ENCODE measurements at regions not wholly inside any gene's neighbourhood (a gene's known extent, or its start where the extent isn't known, plus 50 kb on each side); places are given as distances from the start of the nearest gene placed in this dataset.
A peak's percentile ranks its signal among the peaks of the same experiment; 100 is the strongest.
"Not testable (repeated sequence)": the region's sequence is repeated elsewhere in the genome, so short reads cannot be mapped to it uniquely, and the experiment has no call there.

DNA sequence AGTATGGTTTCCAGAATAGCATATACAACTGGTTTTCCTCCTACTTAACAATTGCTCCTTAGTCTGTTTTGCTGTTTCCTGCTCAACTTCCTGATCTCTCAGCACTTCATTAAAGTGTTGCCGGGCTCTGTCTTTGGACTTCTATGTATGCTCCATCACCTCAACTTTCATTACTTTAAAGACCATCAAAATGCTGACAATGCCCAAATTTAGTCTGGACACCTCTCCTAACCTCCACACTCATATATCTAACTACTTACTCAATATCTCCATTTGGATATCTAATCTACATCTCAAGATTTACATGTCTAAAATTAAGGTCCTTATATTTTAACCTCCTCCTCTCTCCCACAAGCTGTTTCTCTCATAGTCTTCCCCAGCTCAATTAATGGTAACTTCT lies 54.4 kb upstream of the LGR5 start:
- no peak for DNase-seq

- not testable (repeated sequence) for DNase-seq
These were observed 62.8 kb upstream of the LGR5 start for GRCh38 chr12:71376711-71377355.

DNA sequence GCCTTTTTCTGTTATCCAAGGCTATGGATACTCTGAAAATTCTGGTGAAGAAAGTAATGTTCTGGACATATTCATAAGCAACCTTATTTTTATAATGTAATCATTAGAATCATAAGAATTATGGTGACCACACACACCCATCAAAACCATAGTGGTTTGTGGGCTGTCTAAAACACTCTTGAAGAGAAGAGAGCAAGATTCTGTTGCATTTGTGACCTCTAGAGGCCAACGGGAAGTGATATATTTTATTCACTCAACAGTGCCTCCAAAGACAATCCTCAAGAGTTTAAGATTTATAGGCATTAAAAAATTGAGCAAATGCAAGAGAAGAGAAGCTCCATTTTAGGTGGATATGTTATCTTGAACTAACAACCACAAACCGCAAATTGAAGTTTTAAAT lies 68.5 kb upstream of the LGR5 start:
- no peak for DNase-seq

- no peak for DNase-seq
These were observed 79.6 kb upstream of the LGR5 start for GRCh38 chr12:71360013-71360412.

DNA sequence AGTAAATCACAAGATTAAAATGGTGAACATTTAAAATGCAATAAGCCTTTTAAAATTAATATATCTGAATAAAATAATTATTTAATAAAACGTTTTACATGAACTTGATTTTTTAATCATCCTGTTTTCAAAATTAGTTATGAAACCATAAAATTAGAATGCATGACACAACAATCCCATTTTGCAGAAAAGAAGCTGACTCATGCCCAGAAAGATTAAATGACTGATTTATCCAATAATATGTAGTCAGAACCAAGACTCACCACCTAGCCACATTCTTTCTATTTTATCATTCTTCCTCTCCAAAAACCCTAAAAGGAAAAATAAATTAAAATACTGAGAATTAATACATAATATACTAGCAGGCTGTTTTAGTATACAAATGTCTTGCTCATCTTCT lies 83.0 kb upstream of the LGR5 start:
- DNase-seq = no peak

DNA sequence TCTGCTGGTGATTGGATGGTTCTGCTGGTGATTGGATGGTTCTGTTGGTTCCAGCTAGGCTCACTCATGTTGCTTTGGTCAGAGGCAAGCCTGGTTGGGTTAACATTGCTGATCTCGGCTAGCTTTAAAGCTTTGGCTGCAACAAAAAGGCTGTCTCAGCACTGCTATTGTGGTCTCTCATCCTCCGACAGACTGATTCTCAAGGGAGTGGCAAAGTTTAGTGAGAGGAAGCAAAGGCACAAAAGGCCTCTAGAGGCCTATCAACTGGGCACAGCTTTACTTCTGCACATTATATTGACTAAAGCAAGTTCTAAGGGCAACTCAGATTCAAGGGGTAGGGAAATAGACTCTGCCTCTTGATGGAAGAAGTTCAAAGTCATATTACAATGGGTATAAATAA lies 84.7 kb upstream of the LGR5 start:
- DNase-seq = no peak

DNA sequence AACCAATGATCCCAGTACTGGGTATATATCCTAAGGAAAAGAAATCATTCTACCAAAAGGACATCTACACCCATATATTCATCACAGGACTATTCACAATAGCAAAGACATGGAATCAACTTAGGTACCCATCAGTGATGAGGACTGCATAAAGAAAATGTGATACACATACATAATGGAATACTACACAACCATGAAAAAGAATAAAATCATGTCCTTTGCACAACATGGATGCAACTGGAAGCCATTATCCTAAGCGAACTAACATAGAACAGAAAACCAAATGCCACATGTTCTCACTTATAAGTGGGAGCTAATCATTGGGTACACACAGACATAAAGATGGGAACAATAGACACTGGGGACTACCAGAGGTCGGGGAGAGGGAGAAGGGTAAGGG lies 86.0 kb upstream of the LGR5 start:
- no peak for DNase-seq

DNA sequence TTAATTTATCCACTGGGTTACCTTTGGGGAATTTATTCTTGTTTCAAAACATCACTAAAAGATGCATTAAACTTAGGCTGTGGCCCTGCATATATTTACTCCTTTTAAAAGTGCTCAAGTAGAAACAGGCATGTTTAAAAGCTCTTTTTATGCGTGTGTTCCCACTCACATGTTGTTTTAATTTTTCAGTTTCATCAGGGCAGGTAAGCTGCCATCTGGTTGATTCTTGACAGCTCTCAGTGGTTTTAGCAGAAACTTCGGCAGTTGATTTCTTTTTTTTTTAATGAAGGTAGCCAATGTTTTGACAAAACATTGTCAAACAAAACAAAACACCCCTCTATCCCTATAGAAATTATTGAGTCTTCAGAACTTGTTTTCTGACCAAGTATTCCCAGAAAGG lies 89.6 kb upstream of the LGR5 start:
- DNase-seq = no peak

DNA sequence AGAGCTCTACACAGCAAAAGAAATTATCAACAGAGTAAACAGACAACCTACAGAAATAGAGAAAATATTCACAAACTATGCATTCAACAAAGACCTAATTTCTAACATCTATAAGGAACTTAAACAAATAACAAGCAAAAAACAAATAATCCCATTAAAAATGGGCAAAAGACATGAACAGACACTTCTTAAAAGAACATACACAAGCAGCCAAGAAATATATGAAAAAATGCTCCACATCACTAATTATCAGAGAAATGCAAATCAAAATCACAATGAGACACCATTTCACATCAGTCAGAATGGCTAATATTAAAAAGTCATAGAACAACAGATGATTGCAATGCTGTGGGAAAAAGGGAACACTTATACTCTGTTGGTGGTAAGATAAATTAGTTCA lies 100.7 kb upstream of the LGR5 start:
- no peak for DNase-seq

GRCh38 chr12:71335963-71336257 lies 103.7 kb upstream of the LGR5 start:
- no peak for DNase-seq

- DNase-seq = peak; percentile 47
These were observed 104.2 kb upstream of the LGR5 start for GRCh38 chr12:71335151-71335962.

GRCh38 chr12:71333418-71333817 lies 106.2 kb upstream of the LGR5 start:
- no peak for DNase-seq

DNA sequence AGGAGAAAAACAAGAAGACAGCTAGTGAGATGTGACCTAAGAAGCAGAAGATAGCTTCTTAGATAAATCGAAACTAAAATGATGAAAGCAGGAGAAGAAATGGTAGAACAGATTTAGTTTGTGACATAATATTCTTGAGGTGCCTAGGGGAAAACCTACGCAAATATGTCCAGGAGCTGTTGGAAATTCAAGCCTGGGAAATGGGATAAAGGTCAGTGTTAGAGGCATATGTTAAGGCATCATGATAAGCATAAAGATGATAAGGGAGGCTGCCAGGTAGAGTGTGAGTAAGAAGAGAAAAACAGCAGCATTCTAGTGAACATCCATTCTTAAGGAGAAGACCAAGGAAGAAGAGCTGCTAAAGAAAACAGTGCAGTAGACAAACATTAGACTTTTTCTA lies 109.6 kb upstream of the LGR5 start:
- DNase-seq = no peak

DNA sequence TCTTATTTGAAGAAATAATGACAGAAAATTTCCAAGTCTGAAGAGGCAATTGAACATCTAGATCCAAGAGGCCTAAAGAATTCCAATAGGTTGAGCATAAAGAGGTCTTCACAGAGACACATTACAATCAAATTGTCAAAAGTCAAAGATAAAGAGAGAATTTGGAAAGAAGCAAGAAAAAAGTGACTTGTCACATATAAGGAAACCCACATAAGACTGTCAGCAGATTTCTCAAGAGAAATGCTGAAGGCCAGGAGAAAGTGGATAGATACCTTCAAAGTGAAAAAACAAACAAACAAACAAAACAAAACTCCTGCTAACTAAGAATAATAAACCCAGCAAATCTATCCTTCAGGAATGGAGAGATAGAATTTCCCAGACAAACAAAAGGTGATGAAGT lies 118.1 kb upstream of the LGR5 start:
- no peak for DNase-seq

DNA sequence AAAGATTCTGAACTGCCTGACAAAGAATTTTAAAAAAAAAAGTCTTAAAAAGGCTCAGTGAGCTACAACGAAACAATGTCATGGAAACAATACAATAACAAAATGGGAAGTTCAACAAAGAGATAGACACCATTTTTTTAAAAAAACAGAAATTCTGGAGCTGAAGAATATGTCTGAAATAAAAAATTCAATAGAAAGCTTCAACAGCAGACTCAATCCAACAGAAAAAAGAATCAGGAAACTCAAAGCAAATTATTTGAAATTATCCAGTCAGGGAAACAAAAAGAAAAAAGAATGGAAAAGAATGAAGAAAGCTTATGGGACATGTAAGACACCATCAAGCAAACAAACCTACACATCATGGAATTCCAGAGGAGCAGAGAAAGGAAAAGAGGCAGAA lies 118.5 kb upstream of the LGR5 start:
- no peak for DNase-seq

DNA sequence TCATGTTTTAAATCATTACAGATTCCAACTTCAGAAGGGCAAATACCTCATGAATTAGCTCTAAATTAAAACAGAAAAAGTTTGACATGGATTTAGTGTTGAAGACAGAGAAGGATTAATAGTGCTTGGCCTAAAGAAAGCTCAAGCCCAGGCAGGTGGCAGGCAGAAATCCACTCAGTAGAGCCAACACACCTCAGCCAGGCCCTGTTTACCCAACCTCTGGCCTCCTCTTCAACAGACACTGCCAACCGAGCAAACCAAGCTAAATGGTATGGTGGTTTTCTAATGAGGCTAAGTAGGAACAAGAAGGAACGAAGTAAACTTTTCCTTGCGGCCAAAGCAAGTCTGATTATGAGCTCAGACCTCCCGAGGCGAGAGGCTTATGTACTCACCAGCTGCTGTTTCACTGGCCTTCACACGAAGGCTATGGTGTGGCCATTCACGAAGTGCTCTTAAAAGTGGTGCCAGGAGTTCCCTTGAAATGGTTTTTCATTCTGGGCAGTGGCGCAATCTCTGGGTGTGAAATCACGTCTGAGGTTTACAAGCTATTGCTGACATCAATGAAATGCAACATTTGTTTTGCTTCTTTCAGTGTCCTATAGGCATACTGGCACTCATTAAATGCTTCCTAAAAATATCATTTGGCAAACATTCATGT lies 124.1 kb upstream of the LGR5 start:
- no peak for DNase-seq

DNA sequence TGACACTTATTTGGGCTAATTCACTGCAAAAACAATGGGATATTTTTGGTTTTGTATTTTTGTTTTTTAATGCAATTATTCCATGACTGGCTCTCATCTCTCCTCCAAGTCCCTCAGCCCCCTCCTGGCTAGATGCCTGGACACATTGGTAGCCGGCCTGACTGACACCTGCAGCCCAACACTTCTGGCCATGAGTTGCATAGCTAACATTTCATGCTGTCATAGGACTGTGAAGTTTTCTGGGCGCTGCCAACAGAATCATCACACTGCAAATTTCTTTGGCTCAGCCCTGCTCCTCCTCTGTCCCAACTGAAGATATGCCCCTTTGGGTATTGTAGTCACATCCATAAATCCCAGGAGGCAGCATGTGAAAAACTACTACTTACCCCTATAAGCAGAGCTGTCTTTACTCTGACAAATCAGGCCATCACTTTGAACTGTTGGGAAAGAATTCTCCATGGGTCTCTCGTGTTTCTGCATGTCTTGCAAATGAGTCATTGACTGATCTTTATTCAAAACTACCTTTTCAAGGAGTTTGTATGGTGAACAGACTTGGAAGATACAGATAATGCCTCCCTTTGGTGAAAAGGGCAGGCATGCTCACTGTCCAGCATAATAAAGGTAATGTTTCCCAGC lies 126.7 kb upstream of the LGR5 start:
- no peak for DNase-seq

- not testable (repeated sequence) for DNase-seq
These were observed 128.0 kb upstream of the LGR5 start for GRCh38 chr12:71311611-71312010.

DNA sequence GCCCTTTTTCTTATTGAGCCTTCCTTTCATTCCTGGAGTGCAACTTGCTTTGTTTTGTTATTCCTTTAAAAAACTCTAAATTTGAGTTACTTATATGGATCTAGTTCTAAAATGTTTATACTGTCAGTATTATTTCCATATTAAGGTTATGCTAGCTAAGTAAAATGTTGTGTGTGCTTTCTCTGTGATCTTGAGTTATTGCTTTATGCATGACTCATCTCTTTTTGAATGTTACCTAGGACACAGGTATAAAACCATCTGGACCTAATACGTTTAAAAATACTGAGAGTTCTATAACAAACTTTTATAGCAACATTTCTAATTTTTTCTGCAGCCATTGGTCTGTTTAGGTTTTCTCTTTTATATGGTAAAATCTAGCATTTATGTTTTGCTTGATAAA lies 132.8 kb upstream of the LGR5 start:
- DNase-seq = no peak

DNA sequence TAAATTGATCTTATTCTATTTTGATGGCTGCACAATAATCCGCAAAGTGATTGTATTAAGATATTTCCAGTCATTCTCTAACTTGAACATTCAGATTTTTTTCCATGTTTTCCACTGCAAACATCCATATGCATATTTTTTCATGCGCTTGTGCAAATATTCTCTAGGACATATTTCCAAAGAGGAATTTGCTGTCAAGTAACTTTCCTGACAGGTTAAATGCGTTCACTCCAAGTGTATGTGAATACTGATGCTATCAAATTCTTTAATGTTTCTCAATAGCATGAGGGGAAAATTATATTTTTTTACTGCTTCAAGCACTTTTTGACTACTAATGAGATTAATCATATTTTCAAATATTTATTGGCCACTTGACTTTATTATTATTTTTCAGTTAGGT lies 135.3 kb upstream of the LGR5 start:
- DNase-seq = no peak

DNA sequence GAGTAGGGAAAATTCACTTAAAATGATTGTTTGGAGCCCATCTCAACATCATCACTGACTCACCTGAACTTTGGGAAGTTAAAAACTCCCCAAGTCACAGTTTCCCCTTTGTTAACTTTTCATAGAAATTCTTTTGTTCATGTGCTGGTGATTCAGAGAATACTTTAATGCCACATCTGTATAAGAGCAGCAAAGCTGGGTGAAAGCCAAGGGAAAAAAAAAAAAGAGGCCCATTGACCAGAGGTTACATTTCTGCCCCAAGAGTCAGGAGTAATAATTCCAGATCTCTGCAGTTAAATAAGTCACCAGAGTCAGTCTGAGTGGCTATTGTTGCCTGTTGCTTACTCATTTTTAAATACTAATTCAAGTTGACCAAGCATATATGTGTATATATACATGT lies 136.4 kb upstream of the LGR5 start:
- no peak for DNase-seq

GRCh38 chr12:71300772-71301675 lies 138.6 kb upstream of the LGR5 start:
- no peak for DNase-seq
